ENCODE measurements at regions not wholly inside any gene's neighbourhood (a gene's known extent, or its start where the extent isn't known, plus 50 kb on each side); places are given as distances from the start of the nearest gene placed in this dataset.

- TF ChIP-seq CTCF (IDR thresholded peaks at IDR 0.05) (no peak), POLR2A (IDR thresholded peaks at IDR 0.05) (no peak)
These were observed 313.5 kb downstream of the RPRM start for GRCh38 chr2:153165021-153165420.
